Right kidney (tissue), 1 donor: ENCODE measurements at regions not wholly inside any gene's neighbourhood (a gene's known extent, or its start where the extent isn't known, plus 50 kb on each side); places are given as distances from the start of the nearest gene placed in this dataset.
"Not testable (repeated sequence)": the region's sequence is repeated elsewhere in the genome, so short reads cannot be mapped to it uniquely, and the experiment has no call there.

ENCODE experiments used
- DNase-seq: peaks from one replicate; pipeline ENCODE4 v3.0.0-alpha.2; 2016

DNA sequence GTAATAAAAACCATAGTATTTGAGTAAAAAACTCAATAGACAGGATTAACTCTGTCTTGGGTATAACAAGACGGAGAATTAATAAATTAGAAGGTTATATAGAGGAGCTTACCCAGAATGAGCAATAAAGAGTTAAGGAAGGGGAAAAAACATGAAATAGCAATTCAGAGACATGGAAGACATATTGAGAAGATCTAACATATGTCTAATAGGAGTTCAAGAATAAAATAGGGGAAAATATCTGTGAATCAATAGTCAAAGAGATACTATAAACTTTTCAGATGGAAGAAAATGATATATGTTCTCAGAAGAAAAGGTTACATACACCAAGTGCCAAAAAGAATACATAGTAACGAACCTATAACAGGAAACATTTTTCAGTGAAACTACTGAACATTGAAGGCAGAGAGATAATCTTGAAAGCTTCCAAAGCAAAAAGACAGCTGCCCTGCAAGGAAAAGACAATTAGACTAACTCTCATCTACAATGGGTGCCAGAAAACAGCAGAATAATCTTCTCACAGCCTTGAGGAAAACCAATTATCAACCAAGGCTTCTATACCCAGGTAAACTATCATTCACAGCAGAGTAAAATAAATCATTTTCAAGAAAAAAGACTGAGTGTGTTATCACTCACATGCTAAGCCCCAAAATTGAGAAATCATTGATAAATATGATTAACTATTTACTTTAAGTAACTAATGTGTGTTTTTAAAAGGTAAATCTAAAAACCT is 106.0 kb downstream of the ENC1 start:
- DNase-seq: no peak

DNA sequence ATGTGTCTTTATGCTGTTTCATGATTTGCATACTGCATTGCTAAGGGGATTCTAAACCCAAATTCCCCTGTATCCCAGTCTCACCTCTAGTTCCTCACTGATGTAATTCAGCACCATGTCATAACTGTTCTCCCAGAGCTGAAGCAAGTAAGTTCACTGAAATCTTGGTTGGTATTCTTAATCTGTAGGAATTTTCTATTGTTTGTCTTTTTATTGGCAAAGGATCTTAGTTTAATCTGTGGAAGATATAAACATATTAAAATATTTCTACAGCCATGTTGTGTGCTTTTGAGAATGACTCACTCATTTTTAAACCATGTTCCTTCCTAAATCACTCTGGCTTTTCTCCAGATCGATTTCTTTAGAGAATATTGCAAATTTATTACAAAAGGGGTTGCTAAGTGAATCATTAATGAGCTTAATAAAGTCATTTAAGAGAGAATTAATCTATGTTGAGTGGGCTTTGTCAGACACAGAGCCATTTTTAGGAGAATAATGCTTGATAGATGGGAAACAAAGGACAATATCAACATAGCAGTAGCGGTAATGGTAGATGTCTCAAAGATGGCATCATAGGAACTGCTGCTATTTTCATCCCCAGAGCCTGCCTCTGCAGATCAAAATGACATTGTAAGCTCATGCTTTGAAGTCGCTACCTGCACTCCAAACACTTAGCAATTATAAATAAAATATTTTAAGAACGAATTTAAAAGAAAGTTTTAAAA is 110.0 kb downstream of the ENC1 start:
- DNase-seq: no peak

DNA sequence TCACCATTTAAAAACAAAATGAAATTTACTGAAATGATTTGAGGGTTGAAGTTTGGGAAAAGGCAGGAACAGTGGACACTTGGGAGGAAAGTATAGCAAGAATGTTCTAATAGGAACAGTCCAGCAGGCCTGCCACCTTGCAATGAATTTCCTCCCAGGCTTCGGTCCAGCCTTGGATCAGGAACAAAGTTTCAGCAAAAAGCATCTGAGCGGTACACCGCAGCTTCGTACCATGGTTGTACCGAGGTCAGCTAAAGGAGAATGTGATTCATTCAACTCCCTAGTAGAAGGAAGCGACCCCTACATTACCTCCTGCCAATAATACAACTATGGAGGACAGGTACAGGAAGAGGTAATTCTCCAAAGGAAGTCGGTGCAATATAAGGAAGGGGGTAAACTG is 111.4 kb downstream of the ENC1 start:
- DNase-seq: no peak

DNA sequence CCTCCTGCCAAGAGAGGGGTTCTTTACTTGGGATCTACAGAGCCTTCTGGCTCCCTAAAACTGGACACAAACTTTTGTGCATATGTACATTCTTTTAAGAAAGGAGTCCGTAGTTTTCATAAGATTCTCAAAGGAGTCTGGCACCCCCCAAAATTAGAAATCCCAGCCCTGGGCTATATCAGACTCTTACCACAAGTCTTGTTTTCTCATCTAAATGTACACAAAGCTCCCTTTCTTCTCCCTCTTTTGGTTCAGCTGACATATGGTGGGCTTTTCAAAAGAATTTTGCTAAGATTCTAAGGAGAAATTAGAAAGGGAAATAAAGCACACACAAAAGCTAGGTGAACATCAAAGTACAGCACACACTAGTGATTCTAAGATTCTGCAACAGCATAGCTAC is 114.4 kb downstream of the ENC1 start:
- DNase-seq: no peak

DNA sequence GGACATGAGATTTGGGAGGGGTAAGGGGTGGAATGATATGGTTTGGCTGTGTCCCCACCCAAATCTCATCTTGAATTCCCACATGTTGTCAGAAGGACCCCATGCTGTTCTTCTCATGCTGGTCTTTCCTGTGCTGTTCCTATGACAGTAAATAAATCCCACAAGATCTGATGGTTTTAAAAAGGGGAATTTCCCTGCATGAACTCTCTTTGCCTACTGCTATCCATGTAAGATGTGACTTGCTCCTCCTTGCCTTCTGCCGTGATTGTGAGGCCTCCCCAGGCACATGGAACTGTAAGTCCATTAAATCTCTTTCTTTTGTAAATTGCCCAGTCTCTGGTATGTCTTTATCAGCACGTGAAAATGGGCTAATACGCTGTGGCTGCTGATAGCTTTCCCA is 115.8 kb downstream of the ENC1 start:
- not testable (repeated sequence) for DNase-seq

DNA sequence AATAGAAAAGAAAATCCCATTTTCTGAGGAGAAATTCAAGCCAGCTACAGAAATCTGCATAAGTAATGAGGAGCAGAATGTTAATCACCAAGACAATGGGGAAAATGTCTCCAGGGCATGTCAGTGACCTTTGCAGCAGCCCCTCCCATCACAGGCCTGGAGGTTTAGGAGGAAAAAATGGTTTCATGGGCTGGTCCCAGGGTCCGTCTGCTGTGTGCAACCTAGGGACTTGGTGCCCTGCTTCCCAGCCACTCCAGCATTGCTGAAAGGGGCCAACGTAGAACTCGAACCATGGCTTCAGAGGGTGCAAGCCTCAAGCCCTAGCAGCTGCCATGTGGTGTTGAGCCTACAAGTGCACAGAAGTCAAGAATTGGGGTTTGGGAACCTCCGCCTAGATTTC is 116.8 kb downstream of the ENC1 start:
- not testable (repeated sequence) for DNase-seq

DNA sequence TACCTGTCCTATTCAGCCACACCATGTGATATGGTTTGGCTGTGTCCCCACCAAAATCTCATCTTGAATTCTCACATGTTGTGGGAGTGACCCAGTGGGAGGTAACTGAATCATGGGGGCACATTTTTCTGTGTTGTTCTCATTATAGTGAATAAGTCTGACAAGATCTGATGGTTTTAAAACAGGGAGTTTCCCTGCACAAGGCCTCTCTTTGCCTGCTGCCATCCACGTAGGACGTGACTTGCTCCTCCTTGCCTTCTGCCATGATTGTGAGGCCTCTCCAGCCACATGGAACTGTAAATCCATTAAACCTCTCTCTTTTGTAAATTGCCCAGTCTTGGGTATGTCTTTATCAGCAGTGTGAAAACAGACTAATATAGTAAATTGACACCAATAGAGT is 117.7 kb downstream of the ENC1 start:
- DNase-seq: not testable (repeated sequence)

DNA sequence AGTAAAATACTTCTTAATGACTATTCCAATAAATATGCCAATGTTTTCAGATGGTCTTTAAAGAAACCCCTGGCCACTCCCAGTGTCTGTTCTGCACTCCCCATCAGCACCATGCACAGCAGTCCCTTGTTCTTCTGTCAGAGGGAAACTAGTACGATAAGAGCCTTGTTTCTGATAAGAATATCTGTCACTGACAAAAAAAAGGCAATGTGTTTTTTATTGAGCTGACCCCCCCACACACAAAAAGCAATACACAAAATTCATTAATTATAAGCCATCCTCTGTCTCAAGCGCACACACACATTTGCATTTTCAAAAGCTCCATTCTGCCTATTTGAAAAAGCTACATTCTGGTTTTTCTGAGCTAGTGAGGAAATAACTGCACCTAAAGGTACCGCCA is 119.1 kb downstream of the ENC1 start:
- no peak for DNase-seq

DNA sequence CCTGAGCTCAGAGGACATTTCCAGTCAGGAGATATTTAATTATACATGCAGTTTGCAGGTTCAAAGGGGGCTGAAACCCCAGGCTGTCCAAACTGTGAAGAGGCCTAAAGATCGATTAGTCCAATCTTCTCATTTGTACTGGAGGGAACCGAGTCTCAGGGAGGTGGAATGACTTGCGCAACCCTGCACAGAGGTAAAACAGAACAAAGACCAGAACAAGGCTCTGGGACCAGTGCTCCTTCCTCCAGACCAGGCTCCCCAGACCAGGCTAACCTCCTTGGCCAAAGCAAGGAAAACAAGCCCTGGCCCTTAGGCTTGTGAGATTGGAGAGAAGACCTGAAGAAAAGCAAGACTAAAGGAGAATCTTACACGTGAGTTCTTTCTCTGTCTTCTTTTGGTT is 120.8 kb downstream of the ENC1 start:
- no peak for DNase-seq

DNA sequence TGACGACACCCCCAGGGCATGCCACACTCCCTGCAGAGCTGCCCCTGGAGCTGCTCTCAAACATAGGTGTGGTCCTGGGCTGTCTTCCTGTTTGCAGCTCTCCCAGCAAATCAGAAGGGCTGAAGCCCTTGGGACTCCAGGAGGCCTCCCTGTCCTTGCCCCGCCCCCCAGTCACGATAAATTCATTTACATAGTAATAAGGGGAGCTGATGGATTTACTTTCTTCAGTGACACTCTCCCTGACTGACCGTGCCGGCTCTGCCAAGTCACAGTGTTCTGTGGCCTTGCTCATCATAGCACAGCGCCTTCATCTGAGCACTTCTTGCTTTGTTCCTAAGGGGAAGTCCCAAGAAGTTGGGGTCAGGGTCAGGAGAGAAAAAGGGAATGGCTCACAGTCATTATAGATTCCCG is 121.4 kb downstream of the ENC1 start:
- no peak for DNase-seq

DNA sequence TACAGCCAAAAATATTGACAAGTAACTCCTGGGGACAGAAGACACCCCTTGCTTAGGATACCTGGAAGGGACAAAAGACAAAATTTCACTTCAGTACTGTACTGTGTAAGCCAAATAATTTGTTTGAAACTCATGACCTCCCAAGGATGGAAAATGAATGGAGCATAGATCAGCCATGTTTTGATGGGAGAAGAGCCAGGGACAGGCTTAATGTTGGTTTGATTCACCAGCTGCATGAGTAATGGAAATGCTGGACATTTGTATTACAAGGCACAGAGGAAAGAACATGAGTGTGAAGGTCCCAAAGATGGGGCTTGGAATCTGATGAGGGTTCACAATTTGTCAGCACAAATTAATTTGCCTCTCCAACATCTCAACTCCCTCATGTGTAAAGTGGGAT is 122.8 kb downstream of the ENC1 start:
- no peak for DNase-seq

DNA sequence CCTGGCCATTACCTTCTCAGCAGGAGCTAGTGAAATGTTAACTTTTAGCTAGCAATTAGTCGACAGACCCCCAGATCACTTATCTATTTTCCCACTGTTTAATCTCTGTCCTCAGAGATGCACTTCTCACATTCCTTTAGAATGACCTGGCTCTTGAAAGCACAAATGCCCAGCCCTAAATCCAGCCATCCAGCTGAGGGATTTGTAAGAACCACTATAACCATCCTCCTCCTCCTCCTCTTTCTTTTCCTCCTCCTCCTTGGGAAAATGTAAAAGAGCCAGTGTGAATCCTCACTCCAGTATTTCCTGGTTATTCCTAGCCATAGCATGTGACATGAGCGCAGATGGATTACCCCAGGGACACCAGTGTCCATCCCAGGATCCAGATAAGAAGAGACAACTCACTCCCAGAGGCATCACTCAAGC is 124.3 kb downstream of the ENC1 start:
- no peak for DNase-seq

DNA sequence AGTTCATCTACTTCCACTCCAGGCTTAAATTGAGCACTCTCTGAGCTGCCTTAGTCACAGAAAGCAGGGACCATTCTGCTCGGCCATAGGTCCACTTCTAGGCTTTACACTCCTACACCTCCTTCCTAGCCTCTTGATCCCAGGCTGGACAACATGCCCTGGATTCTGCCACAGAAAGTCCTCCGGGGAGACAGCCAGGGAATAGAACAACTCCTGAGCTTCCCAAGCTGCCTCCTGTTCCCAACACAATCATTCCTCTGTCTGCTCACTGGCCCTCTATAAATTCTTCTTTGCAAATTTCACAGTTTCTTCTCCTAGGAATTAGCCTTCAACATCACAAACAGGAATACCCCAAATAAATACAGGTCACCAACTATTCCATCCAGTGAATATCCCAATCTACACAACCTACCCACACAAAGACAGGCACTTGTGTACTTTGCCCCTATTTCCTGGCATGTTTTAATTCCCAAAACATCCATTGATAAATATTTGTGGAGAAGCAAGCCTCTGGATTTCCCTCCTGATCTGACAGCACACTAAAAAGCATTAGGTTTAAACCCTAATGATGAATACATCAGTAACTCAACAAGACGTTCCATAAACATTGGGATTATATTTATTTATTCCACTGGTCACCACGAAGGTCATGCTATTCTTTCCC is 125.5 kb downstream of the ENC1 start:
- DNase-seq: no peak

DNA sequence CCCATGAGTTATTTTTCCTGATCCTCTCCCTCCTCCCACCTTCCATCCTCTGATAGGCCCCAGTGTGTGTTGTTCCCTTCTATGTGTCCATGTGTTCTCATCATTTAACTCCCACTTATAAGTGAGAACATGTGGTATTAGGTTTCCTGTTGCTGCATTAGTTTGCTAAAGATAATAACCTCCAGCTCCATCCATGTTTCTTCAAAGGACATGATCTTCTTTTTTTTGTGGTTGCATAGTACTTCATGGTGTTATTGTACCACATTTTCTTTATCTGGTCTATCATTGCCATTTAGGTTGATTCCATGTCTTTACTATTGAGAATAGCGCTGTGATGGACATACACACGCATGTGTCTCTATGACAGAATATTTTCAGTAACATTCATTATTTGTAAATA is 128.8 kb downstream of the ENC1 start:
- not testable (repeated sequence) for DNase-seq

DNA sequence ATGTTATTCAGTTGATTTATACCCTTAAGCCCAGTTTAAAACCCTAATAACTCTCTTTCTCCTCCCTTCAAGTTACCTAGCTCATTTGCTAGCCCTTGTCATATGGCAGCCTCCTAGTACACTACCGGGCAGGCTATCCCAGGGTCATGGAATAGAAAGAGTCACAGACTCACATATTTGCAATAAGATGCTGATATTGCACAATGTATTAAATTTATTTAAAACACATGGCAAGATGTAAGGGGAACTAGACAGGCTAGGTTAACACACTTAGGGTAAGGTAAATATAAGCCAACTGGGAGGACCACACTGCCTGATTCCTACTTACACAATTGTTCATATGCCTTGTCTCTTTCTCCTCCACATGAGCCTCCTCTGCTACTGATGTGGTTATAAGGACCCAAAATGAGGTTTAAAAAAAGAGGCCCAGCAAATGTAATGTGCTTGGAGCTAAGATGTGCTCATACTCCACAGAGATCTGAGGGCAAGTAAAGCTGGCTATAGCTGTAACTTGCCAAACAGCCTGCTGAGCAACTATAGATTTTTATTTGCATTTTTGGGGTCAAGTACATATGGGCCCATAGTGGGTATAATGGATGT is 130.0 kb downstream of the ENC1 start:
- DNase-seq: no peak

DNA sequence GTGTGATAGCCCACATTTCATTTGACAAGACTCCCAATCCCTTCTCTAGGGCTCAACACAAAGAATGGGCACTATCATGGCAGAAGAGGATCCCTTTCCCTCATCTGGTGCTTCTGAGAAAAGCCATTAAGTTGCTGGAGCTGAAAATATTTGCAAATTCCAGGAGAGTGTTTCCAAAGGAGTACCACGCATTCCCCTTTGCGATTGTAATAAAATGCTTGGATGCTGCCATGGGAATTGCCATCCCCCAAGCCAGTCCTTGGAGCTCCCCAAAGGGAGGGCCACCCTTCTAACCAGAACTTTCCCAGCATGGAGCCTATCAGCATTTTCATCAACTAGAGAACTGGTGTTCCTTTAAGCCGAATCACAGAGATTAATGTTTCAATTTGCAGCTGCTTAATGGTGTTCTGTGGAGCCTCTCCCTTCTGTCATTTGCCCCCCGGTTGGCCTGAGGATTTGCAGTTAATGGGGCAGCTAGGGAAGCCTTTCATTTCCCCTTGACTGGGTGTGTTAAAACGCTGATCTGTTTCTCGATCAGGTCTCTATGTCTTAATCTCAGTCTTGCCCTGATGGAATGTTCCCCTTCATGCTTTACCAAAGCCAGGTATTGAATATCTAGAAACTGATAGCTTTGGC is 133.0 kb downstream of the ENC1 start:
- no peak for DNase-seq

DNA sequence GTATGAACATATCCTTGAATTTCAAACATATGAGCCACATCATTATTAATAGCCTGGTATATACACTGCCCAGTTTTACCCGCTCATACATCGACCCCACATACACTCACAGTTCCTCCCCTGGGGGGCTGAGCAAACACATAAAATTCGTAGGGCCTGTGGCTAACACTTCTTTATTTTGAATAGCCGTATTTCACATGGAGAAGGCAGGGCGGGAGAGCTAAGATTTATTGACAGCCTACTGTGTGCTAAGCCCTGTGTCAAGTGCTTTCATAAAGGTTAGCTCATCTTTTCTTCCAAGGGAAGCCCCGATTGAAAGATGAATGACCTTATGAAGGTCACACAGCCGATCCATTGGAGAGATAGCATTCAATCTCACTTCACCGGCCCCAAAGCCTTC is 134.4 kb downstream of the ENC1 start:
- DNase-seq: no peak

DNA sequence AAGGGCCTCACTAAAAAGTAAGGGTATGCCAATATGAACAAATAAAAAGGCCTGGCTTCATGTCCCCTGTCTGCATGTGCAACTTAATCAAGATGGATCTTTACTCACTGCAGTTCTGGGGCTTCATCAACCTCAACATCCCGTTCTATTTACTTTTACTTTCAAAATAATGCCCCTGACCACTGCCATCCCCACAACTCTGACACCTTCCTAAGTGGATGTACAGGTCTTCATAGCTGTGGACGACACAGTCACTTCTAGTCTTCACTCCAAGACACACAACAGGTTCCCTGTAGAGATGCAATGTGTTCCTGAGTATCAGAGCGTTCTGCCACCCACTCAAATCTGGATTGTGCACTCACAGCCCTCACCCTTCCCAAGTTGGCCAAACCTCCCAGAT is 136.1 kb downstream of the ENC1 start:
- no peak for DNase-seq

DNA sequence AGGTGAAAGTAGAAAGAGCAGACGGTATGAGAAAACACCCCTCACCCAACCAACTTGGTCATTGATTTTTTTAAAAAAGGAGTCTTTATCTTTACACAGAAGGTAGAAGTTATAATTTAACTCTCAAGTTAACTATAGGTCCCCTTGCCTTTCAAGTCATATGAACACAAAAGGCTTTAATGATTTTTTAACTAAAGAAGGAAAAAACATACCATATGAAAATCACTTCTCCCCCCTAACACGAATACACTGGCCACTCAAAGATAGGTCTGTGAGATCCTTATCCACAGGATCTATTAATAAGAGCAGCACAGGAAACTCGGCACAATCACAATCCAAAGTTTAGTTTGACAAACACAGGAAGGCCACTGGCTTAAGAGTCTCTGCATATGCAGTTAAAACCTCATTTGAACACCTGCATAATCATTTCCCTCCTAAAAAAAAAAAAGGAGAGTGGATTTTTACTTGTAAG is 138.0 kb downstream of the ENC1 start:
- DNase-seq: no peak

DNA sequence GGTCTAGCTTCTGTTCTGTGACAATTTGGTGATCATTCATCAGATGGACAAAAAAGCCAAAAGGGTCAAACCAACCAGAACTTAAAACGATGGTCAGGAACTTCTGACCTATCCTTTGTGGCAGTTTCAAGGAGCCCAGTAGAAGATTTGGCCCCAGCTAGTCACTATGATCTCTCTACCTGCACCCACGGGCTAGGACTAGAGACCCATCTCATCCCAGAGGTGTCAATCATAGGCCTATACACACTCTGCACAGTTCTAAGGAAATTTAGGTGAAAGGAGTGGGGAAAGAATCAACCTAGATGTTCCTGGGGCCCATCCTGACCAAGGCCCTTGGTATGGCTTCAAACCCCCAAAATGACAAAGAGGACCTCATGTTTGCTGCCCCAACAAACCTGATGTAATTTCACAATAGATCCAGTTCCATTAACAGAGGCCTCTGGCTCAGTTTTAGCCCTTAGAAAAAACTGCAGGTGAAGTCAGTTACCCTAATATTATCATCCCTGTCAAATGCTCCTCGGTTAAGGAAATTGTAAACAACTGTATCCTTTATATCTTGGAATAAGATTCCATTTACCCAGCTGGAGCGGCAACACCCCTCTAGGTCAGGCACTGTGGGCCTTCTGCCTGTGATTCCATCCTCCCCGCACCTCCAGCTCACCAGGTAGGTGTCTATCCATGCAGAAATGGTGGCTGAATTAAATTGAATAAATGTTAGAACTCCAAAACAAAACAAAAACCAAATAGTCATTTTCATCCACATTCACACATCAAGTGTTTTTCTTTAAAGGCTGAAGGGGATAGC is 138.7 kb downstream of the ENC1 start:
- no peak for DNase-seq

DNA sequence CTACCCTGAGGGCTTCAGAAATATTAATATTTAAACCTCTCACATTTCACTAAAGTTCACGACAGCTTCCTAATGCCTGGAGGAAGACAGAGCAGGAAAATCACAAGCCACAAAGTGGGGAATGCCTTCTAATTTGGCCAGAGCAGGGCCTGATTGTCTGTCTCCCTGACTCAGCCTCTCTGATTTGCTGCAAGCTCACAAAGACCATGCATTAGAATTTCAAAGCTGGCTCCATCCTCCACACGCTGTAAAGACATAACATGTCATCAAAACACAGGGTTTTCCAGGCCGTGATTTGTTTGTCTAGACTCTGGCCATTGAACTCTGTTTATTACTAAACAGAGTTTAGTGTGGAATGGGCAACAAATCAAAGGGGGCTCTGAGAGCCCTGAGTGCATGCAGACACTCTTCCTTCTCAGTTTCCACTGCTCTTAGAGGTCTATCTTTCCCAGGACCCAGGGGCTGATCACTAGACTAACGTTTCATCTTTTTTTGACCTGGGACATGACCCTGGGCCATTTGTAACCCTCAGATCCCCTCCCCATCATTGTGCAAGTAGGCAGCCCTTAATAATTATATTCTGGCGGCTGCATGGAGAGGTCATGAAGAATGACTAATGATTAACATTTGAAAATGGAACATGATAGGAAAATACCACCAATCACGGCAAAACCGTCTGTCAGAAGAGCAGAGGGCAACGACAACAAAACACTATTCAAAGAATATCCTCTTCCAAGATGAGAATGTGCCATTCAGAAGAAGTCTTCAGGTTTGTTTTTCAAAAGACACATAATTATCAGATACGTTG is 140.2 kb downstream of the ENC1 start:
- no peak for DNase-seq
